HEK293 (cell line): ENCODE measurements at regions not wholly inside any gene's neighbourhood (a gene's known extent, or its start where the extent isn't known, plus 50 kb on each side); places are given as distances from the start of the nearest gene placed in this dataset.

Source experiments
- CTCF ChIA-PET: fragments of 350-600 bp; formaldehyde crosslinking; extraction: SDS; loops from one replicate; lab custom pipeline; 2021; ENCODE audit warnings: antibody characterized with exemption; lab: Yijun Ruan, JAX
- POLR2A ChIA-PET: fragments of 300-600 bp; formaldehyde crosslinking; extraction: SDS; loops from one replicate; lab custom pipeline; 2020; ENCODE audit warnings: antibody characterized with exemption, inconsistent platforms; lab: Yijun Ruan, JAX
- H3K27ac ChIP-seq: fragments of 200-500 bp; sonication (Bioruptor generic); 2 replicates; pipeline ENCODE4 v1.5.1; 2014; ENCODE audit warnings: low read depth, low read length, control low read depth, inconsistent platforms; ENCODE audit errors: extremely low read depth
- H3K36me3 ChIP-seq, 2 experiments: fragments of 200-500 bp in 1 of 2; sonication (Bioruptor generic) in 1 of 2; 1 replicate in 1 of 2; 2 replicates in 1 of 2; pipeline ENCODE4 v1.5.1; 2014 to 2017; ENCODE audit warnings: inconsistent platforms in 2 of 2, low read length in 2 of 2; ENCODE audit not compliant: control insufficient read depth in 2 of 2, insufficient read depth in 1 of 2
- H3K4me1 ChIP-seq: fragments of 200-500 bp; sonication (Bioruptor generic); 2 replicates; pipeline ENCODE4 v1.5.1; 2014; ENCODE audit warnings: mild to moderate bottlenecking, low read length, inconsistent platforms; ENCODE audit not compliant: control insufficient read depth, insufficient read depth
- H3K4me3 ChIP-seq: 2 replicates; pipeline ENCODE4 v1.5.1; 2011; ENCODE audit warnings: low read depth, mild to moderate bottlenecking, control low read depth, low read length, moderate library complexity
- H3K9me3 ChIP-seq: fragments of 200-500 bp; sonication (Bioruptor generic); 2 replicates; pipeline ENCODE4 v1.5.1; 2014; ENCODE audit warnings: low read depth, low read length, inconsistent platforms; ENCODE audit not compliant: control insufficient read depth, insufficient read depth
- BCL11B ChIP-seq: fragments of 450-650 bp; formaldehyde crosslinking; IDR thresholded peaks from 2 replicates; pipeline ENCODE4 v1.5.1; 2016; ENCODE audit warnings: low read depth, missing biosample characterization, missing genetic modification characterization
- GLI4 ChIP-seq: fragments of 450-650 bp; formaldehyde crosslinking; IDR thresholded peaks from 2 replicates; pipeline ENCODE4 v1.5.1; 2016; ENCODE audit warnings: missing biosample characterization, missing genetic modification characterization
- PBX3 ChIP-seq: sonication (generic); formaldehyde crosslinking; IDR thresholded peaks from 2 replicates; pipeline ENCODE4 v1.8.1; 2022; ENCODE audit warnings: mild to moderate bottlenecking, moderate library complexity, missing genetic modification reagents
- REPIN1 ChIP-seq: fragments of 450-650 bp; formaldehyde crosslinking; IDR thresholded peaks from 2 replicates; pipeline ENCODE4 v1.5.1; 2017; ENCODE audit warnings: missing biosample characterization, missing genetic modification characterization, low read depth
- SALL2 ChIP-seq: fragments of 450-650 bp; formaldehyde crosslinking; IDR thresholded peaks from 2 replicates; pipeline ENCODE4 v1.5.0; 2017; ENCODE audit warnings: missing biosample characterization, mild to moderate bottlenecking, missing genetic modification characterization, borderline replicate concordance
- SP7 ChIP-seq: fragments of 450-650 bp; formaldehyde crosslinking; IDR thresholded peaks from 2 replicates; pipeline ENCODE4 v1.5.1; 2016; ENCODE audit warnings: missing biosample characterization, missing genetic modification characterization
- YY1 ChIP-seq: fragments of 450-650 bp; formaldehyde crosslinking; IDR thresholded peaks from 2 replicates; pipeline ENCODE4 v1.5.1; 2018; ENCODE audit warnings: missing biosample characterization, missing genetic modification characterization
- ZBTB11 ChIP-seq: fragments of 450-650 bp; formaldehyde crosslinking; conservative IDR thresholded peaks from 2 replicates; pipeline ENCODE4 v1.5.1; 2016; ENCODE audit warnings: low read depth, missing biosample characterization, missing genetic modification characterization
- ZBTB17 ChIP-seq: fragments of 450-650 bp; formaldehyde crosslinking; IDR thresholded peaks from 2 replicates; pipeline ENCODE4 v1.5.1; 2016; ENCODE audit warnings: missing biosample characterization, missing genetic modification characterization
- ZBTB6 ChIP-seq: fragments of 450-650 bp; formaldehyde crosslinking; IDR thresholded peaks from 2 replicates; pipeline ENCODE4 v1.5.1; 2017; ENCODE audit warnings: missing biosample characterization, missing genetic modification characterization
- ZNF157 ChIP-seq: fragments of 450-650 bp; formaldehyde crosslinking; IDR thresholded peaks from 2 replicates; pipeline ENCODE4 v1.5.1; 2016; ENCODE audit warnings: missing biosample characterization, missing genetic modification characterization
- ZNF169 ChIP-seq: fragments of 450-650 bp; formaldehyde crosslinking; IDR thresholded peaks from 2 replicates; pipeline ENCODE4 v1.5.1; 2016; ENCODE audit warnings: missing biosample characterization, missing genetic modification characterization
- ZNF2 ChIP-seq: fragments of 450-650 bp; formaldehyde crosslinking; IDR thresholded peaks from 2 replicates; pipeline ENCODE4 v1.5.1; 2016; ENCODE audit warnings: missing biosample characterization, missing genetic modification characterization
- ZNF202 ChIP-seq: fragments of 450-650 bp; formaldehyde crosslinking; IDR thresholded peaks from 2 replicates; pipeline ENCODE4 v1.5.1; 2016; ENCODE audit warnings: missing biosample characterization, missing genetic modification characterization, borderline replicate concordance
- ZNF223 ChIP-seq: fragments of 450-650 bp; formaldehyde crosslinking; IDR thresholded peaks from 2 replicates; pipeline ENCODE4 v1.5.1; 2016; ENCODE audit warnings: missing biosample characterization, missing genetic modification characterization
- ZNF473 ChIP-seq: fragments of 450-650 bp; formaldehyde crosslinking; IDR thresholded peaks from 2 replicates; pipeline ENCODE4 v1.5.1; 2017; ENCODE audit warnings: missing biosample characterization, missing genetic modification characterization
- ZNF514 ChIP-seq: fragments of 450-650 bp; formaldehyde crosslinking; IDR thresholded peaks from 2 replicates; pipeline ENCODE4 v1.5.1; 2016; ENCODE audit warnings: missing biosample characterization, missing genetic modification characterization
- ZNF585B ChIP-seq: fragments of 450-650 bp; formaldehyde crosslinking; IDR thresholded peaks from 2 replicates; pipeline ENCODE4 v1.5.1; 2016; ENCODE audit warnings: missing biosample characterization, missing genetic modification characterization
- ZNF626 ChIP-seq: fragments of 450-650 bp; sonication (Bioruptor Pico); formaldehyde crosslinking; IDR thresholded peaks from 2 replicates; pipeline ENCODE4 v1.5.1; 2018; ENCODE audit warnings: missing biosample characterization, missing genetic modification characterization, inconsistent platforms
- ZNF639 ChIP-seq: fragments of 450-650 bp; formaldehyde crosslinking; IDR thresholded peaks from 2 replicates; pipeline ENCODE4 v1.5.1; 2016; ENCODE audit warnings: missing biosample characterization, missing genetic modification characterization
- ZNF792 ChIP-seq: fragments of 450-650 bp; formaldehyde crosslinking; IDR thresholded peaks from 2 replicates; pipeline ENCODE4 v1.5.1; 2016; ENCODE audit warnings: missing biosample characterization, missing genetic modification characterization
- ZSCAN16 ChIP-seq: fragments of 450-650 bp; formaldehyde crosslinking; IDR thresholded peaks from 2 replicates; pipeline ENCODE4 v1.5.1; 2016; ENCODE audit warnings: missing biosample characterization, missing genetic modification characterization
- ZSCAN23 ChIP-seq: fragments of 450-650 bp; formaldehyde crosslinking; IDR thresholded peaks from 2 replicates; pipeline ENCODE4 v1.5.1; 2016; ENCODE audit warnings: missing biosample characterization, missing genetic modification characterization

- H3K4me1 ChIP-seq, result no peaks in the 10 kb centered on the region
- no peaks in the 10 kb centered on the region for H3K9me3 ChIP-seq
- POLR2A ChIA-PET, result interaction anchor here (0.5 kb wide), 1 partner anchor 19 kb away, joined by 3 read pairs; no protein-coding TSS in a partner anchor
- no peak overlapping the region for H3K27ac ChIP-seq
- TF ChIP-seq ZNF223 (no peak), ZNF157 (tag by site-specific recombination) (no peak), ZNF626 (no peak), ZNF473 (no peak), ZNF514 (no peak), ZBTB6 (tag by site-specific recombination) (no peak), ZSCAN16 (tag by site-specific recombination) (no peak), SP7 (tag by site-specific recombination) (no peak), GLI4 (tag by site-specific recombination) (no peak)
- TF ChIP-seq, all 188 proteins: peak for 0
- CTCF ChIA-PET, result no interaction called here
- Histone ChIP-seq H3K36me3 (no peaks in the 10 kb centered on the region), H3K4me3 (no peak overlapping the region)
These were observed 191.3 kb downstream of the TGFB2 start for GRCh38 chr1:218536296-218536986.

GRCh38 chr1:218537122-218537913, 192.2 kb downstream of the TGFB2 start:
- Histone ChIP-seq H3K36me3 (no peaks in the 10 kb centered on the region), H3K4me3 (no peak overlapping the region), H3K9me3 (no peaks in the 10 kb centered on the region), H3K27ac (no peak overlapping the region), H3K4me1 (no peaks in the 10 kb centered on the region)
- TF ChIP-seq ZNF585B, result no peak
- CTCF ChIA-PET, result interaction anchor here (0.6 kb wide), 1 partner anchor 32 kb away, joined by 3 read pairs; no protein-coding TSS in a partner anchor
- POLR2A ChIA-PET, result interaction anchor here (0.5 kb wide), 1 partner anchor 20 kb away, joined by 3 read pairs; no protein-coding TSS in a partner anchor

GRCh38 chr1:218538341-218538740, 193.2 kb downstream of the TGFB2 start:
- CTCF ChIA-PET, result no interaction called here
- TF ChIP-seq ZNF2, result no peak
- TF ChIP-seq PBX3 (CRISPR knock-in tag), result no peak
- TF ChIP-seq YY1, result no peak
- TF ChIP-seq ZBTB17 (tag by site-specific recombination), result no peak
- TF ChIP-seq REPIN1 (tag by site-specific recombination), result no peak
- no peak for TF ChIP-seq ZNF639 (tag by site-specific recombination)
- TF ChIP-seq ZBTB11 (tag by site-specific recombination), result no peak
- TF ChIP-seq ZSCAN23 (tag by site-specific recombination), result no peak
- TF ChIP-seq ZNF169, result no peak
- no peak for TF ChIP-seq SALL2 (tag by site-specific recombination)
- TF ChIP-seq ZNF202 (tag by site-specific recombination), result no peak
- TF ChIP-seq BCL11B (tag by site-specific recombination), result no peak
- TF ChIP-seq ZNF792 (tag by site-specific recombination), result no peak
- H3K36me3 ChIP-seq, result no peaks in the 10 kb centered on the region
- H3K27ac ChIP-seq, result no peak overlapping the region
- no peaks in the 10 kb centered on the region for H3K9me3 ChIP-seq
- no peaks in the 10 kb centered on the region for H3K4me1 ChIP-seq
- POLR2A ChIA-PET, result no interaction called here
- no peak overlapping the region for H3K4me3 ChIP-seq
